ENCODE measurements at regions not wholly inside any gene's neighbourhood (a gene's known extent, or its start where the extent isn't known, plus 50 kb on each side); places are given as distances from the start of the nearest gene placed in this dataset.
"Not testable (repeated sequence)": the region's sequence is repeated elsewhere in the genome, so short reads cannot be mapped to it uniquely, and the experiment has no call there.

DNA sequence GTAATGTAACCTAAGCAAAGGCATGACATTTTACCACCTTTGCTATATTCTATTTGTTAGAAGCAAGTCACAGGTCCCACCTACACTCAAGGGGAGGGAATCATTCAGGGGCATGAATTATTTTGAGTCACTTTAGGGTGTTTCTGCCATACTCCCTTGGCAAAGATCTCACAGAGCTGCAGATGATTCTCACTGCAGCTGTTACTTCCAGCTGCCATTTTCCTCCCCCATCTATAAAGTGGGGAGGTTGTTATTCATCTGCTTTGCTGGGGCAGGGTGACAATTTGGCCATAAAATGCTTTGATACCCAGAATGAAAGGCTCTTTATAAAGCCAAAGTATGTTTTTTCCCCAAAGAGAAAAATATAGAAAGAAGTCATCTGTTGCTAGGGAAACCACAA is 136.5 kb upstream of the SMIM31 start:
- DNase-seq = no peak

DNA sequence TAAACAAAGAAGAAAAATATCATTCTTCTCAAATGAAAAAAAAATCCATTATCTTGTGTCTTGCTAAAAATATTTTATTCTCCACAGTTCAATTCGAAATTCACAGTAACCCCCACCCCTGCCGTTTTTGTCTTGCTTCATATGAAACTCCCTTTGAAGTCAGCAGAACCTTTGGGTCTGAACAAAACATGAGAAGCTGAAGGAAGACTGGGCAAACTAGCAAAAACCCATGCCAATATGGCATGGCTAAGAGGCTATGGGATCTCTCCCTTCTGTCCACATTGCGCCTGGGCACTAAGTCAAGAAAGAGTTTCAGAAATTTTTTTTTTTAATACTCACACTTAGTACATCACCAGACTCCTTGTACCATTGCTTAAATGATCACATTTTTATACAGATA is 136.0 kb upstream of the SMIM31 start:
- DNase-seq = no peak

DNA sequence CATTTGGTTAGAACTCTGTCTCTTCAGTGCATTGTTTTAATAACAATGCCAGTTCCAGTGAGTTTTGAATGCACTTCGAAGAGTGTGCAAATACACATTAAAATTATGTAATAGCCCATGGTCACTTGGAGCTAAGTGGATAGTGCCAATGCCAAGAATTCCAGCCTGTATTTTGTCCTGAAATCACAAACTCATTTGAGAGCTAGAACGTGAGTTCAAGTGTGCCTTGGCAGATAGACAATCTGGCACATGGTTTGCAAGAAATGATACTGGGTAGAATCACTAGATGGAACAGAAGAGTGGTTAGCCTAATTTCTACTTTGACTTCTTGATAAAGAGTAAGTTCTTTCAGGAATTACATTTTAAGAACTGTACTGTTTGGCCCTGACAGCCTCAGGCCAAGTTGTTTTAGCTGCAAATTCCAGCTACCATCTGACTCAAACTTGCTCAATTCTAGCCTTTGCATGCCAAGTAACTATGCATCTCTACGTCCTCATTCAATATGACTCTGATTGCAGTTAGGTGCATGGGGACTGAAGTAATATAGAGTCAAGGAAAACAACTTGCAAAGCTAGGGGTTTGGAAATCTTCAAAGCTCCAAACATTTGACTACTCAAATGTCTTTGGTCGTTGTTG is 131.9 kb upstream of the SMIM31 start:
- no peak for DNase-seq

DNA sequence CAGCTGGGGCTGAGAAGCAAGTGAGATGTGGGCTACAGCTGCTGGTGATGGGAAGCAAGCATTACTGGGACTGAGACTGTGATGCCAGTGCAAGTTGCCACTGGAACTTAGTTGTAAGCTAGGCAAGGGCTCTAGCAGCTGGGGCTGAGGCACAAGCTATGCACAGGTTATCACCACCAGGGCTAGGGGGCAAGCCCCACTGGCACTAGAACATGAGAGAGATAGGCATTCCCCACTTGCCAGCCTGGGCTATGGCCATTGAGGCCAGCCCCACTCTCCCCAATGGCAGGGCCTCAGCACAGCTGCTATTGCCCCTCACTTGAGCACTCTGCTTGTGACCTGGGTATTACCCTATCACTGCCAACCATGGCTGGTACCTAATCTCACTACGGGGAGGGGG is 130.8 kb upstream of the SMIM31 start:
- no peak for DNase-seq

DNA sequence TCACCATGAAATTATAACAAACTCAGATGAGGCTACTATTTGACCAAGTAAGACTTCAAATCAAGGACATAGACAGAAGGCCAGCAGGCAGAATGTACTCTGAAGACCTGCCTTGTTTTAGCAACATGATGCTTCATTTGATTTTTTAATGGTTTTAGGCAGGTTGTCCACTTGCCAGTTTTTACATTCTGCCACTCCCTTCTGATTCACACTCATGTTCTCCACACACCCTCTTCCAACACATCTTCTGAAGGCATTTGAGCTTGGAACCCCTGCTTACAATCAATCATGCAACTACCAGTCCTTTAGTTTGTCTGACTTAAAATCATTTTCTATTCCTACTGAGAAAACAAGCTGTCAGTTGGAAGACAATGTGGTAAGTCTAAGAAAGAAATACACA is 114.9 kb upstream of the SMIM31 start:
- DNase-seq = no peak

DNA sequence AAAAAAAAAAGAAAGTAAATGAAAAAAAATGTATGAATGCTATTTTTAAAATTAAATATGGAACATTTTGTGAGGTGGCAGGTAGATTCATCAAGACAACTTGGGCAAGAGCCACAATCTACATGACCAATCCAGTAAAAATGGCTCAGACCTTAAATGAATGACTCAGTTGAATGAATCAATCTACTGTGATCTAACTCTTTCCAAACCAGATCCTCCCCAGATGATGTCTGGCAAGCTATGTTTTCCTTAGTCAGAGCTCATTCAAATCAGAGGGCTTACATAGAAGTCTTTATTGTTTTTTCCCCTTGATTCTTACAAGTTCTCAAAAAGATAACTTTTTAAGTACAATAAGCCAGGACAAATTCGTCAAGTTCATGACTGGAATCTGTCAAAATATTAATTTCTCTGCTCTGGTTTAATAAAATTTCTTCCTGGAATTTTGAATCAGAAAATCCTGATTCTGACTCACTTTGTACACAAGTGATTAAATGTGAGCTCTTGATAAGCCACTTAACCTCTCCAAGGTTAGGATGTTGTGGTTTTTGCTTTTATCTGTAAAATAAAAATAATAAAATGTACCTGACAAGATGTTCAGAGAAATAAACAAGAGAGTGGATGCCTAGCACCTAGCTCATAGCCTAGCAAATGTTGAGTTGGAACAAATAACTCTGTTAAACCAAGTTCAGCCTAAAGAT is 105.6 kb upstream of the SMIM31 start:
- DNase-seq = no peak

DNA sequence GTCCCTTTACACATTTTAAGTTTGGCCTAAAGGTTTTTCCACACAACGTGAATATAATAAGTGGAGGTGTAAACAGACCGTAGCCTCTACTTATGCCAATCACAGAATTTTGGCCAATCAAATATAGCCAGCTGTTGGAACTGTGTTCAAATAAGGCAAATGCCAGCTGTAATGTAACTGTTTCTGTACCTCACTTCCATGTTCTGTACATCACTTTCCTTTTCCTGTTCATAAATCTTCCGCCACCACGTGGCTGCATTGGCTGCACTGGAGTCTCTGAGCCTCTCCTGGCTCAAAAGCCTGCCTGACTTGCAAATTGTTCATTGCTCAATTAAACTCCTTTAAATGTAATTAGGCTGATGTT is 105.1 kb upstream of the SMIM31 start:
- no peak for DNase-seq

DNA sequence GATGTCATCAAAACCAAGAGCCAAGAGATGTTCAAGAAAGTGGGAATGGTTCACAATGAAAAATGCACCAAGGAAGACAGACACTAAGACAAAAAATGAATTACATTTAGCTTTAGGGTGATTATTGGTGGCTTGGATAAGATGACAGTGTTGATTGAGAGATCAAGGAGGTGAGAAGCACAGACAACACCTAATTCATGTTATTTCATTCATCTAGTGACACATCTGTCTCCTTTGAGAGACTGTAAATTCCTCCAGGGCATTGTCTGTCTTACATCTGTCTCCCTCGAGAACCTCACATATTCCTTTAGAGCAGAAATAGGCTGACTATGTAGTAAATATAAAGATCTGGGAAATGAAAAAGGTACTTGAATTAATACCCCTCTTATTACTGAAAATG is 94.2 kb upstream of the SMIM31 start:
- DNase-seq = no peak

DNA sequence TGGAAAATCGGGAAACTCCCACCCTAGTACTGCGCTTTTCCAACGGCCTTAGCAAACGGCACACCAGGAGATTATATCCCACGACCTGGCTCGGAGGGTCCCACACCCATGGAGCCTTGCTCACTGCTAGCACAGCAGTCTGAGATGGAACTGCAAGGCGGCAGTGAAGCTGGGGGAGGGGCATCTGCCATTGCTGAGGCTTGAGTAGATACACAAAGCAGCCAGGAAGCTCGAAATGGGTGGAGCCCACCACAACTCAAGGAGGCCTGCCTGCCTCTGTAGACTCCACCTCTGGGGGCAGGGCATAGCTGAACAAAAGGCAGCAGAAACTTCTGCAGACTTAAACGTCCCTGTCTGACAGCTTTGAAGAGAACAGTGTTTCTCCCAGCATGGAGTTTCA is 77.8 kb upstream of the SMIM31 start:
- DNase-seq = not testable (repeated sequence)

DNA sequence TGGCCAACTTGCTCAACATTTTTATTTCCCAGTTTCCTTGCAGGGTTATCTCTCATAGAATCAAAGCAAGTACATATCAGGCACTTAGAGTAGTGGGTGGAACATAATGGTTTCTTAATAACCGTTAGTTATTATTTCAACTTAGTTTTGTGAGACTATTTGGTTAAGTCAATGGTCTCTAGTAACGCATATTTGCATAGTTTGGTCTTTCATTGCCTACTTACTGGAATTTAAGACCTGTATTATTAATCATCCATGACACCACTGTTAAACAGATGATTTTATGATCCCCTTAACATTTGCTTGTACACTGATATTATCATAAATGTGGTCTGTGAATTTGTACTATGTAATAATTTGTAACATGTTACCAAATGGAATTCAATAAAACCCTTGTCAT is 70.9 kb upstream of the SMIM31 start:
- no peak for DNase-seq

DNA sequence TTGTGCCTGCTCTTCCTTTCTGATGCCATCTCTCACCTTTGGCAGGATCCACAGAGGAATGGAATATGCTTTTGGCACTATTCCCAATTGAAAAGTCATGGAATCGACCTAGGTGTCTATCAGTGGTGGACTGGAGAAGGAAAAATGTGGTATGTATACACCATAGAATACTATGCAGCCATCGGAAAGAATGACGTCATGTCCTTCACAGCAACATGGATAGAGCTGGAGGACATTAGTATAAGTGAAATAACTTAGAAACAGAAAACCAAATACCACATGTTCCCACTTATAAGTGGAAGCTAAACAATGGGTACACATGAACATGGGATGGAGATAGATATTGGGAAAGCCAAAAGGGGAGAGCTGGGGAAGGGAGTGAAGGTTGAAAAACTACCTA is 58.3 kb upstream of the SMIM31 start:
- no peak for DNase-seq

DNA sequence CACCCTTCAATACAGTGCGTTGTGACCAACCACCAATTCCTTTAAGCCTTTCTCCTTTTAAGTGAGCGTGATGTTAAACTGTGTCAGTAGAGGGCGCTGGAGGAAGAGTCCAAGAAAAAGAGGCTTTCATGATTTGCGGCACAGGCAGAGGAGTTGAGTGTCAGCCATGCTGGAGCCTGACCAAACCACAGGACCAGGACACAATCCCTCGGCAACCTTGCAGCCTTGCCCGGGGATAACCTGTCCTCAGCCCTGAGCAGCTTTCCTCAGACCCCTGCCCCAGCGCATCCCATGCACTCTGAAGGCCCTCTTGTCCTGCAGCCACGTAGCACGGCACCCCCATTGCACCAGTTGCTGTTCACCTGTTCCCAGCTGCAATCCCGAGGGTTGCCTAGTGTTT is 53.5 kb upstream of the SMIM31 start:
- no peak for DNase-seq

DNA sequence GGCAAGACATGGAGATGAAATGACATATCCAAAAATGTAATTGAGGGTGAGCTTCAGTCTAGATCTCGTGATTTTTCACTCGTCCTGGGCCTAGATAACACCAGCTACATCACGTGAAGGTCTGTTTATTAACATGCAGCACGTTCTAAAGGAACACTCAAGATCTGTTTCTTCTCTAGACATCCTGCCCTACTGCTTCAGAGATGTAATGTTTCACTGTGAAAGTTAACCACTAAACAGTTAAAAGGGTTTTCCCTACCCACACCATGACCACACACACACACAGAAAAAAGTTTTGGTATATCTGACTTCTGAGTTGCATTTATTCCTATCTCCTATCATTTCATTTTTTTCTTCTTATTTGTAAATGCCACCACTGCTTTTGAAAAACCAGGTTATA is 52.3 kb upstream of the SMIM31 start:
- no peak for DNase-seq

All from right forelimb (tissue), 1 donor.